Progenitor cell of endocrine pancreas (in vitro differentiated cells): ENCODE measurements at regions not wholly inside any gene's neighbourhood (a gene's known extent, or its start where the extent isn't known, plus 50 kb on each side); places are given as distances from the start of the nearest gene placed in this dataset.

ENCODE experiments used
- DNase-seq: peaks from one replicate; pipeline ENCODE4 v3.0.0; 2021; ENCODE audit warnings: low spot score; ENCODE audit not compliant: unreplicated experiment
- H3K27ac Mint-ChIP-seq: 2 replicates; pipeline ENCODE4 v1.8.0; 2021; ENCODE audit warnings: mild to moderate bottlenecking, moderate library complexity, mixed read lengths
- H3K27me3 Mint-ChIP-seq: 2 replicates; pipeline ENCODE4 v1.8.0; 2021; ENCODE audit warnings: mixed read lengths
- H3K36me3 Mint-ChIP-seq: 2 replicates; pipeline ENCODE4 v1.8.0; 2022; ENCODE audit warnings: mixed read lengths; ENCODE audit not compliant: insufficient read depth
- H3K4me1 Mint-ChIP-seq: 2 replicates; pipeline ENCODE4 v1.8.0; 2021; ENCODE audit warnings: low read depth, mixed read lengths
- H3K4me3 Mint-ChIP-seq: 2 replicates; pipeline ENCODE4 v1.8.0; 2021; ENCODE audit warnings: low read depth, mild to moderate bottlenecking, moderate library complexity, mixed read lengths
- H3K9me3 Mint-ChIP-seq: 2 replicates; pipeline ENCODE4 v1.8.0; 2021; ENCODE audit warnings: low read depth, mixed read lengths
- TF ChIP-seq, protein P1 (sequence below): fragments of 200-600 bp; sonication (generic); IDR thresholded peaks from one replicate; pipeline ENCODE4 v1.5.0; 2021; ENCODE audit warnings: antibody characterized with exemption, mild to moderate bottlenecking; ENCODE audit not compliant: unreplicated experiment

DNA sequence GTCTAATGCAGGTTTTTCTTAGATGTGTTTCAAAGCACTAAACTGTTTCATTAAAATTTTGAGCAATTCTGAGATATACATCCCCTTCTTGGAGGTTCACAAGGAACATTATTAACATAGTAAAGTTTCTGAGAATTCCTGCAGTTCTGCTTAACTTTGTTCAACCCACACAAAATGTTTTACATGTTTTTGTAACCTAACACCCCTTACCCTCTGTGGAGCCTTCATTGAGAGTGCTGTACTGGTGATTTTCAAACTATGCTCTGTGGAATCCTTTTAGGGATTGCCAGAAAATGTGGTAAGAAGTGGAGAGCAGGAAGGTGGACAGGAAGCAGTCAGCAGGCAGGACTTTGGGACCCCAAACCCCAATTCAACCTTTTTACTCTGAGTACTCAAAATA is 53.6 kb upstream of the ABCB5 start:
- DNase-seq: no peak
- Mint-ChIP-seq H3K4me1 (no peaks in the 10 kb centered on the region), H3K27ac (no peak overlapping the region), H3K9me3 (peaks cover 5% of the 10 kb centered on the region), H3K4me3 (no peak overlapping the region), H3K36me3 (no peaks in the 10 kb centered on the region), H3K27me3 (no peaks in the 10 kb centered on the region)
- TF ChIP-seq, protein P1, sequence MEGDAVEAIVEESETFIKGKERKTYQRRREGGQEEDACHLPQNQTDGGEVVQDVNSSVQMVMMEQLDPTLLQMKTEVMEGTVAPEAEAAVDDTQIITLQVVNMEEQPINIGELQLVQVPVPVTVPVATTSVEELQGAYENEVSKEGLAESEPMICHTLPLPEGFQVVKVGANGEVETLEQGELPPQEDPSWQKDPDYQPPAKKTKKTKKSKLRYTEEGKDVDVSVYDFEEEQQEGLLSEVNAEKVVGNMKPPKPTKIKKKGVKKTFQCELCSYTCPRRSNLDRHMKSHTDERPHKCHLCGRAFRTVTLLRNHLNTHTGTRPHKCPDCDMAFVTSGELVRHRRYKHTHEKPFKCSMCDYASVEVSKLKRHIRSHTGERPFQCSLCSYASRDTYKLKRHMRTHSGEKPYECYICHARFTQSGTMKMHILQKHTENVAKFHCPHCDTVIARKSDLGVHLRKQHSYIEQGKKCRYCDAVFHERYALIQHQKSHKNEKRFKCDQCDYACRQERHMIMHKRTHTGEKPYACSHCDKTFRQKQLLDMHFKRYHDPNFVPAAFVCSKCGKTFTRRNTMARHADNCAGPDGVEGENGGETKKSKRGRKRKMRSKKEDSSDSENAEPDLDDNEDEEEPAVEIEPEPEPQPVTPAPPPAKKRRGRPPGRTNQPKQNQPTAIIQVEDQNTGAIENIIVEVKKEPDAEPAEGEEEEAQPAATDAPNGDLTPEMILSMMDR: no peak

DNA sequence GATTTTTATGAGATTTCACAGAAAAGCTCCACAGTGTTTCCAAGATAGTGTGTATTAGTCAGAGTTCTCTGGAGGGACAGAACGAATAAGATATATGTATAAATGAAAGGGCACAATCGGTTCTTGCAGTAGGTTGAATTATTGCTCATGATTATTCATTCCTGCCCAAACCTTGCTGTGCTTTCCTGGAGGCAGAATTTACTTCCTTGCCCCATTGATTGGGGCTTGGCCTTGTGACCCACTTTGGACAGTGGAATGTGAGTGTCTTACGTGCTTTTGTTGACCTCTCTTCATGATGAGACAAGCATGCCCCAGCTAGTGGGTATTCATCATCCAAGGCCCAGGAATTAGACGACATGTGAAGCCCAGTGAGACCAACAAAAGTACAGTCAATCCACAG is 53.0 kb upstream of the ABCB5 start:
- Mint-ChIP-seq H3K4me3 (no peak overlapping the region), H3K27me3 (no peaks in the 10 kb centered on the region), H3K9me3 (peaks cover 10% of the 10 kb centered on the region), H3K27ac (no peak overlapping the region), H3K4me1 (no peaks in the 10 kb centered on the region), H3K36me3 (no peaks in the 10 kb centered on the region)
- DNase-seq: no peak
- TF ChIP-seq, protein P1: no peak
